ENCODE measurements at regions not wholly inside any gene's neighbourhood (a gene's known extent, or its start where the extent isn't known, plus 50 kb on each side); places are given as distances from the start of the nearest gene placed in this dataset.

DNA sequence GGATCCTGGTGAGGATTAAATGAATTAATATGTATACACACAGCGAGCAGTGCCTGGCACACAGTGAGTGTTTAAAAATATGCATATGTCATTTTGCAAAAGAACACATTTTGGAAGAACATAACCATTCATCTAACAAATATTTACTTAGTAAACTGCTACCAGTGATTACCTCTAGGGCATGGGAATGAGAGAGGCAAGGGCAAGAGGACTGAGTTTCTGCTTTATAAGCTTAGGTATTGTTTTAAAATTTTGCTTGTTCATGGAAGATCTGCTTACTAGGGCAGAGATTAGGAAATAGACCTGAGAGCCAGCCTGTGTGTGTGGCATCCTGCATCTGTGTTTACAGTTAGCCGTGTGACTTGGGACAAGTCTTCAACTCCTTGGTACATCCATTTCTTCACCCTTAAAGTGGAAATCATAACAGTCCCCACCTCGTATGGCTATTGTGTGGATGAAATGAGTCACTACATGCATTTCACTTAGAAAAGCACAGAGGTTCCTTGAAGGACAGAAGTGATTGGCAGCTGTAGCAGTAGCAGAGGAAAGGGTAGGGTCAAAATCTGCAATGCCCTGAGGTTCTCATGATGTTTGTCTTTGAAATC is 198.5 kb upstream of the FMN2 start:
- TF ChIP-seq, protein P1, sequence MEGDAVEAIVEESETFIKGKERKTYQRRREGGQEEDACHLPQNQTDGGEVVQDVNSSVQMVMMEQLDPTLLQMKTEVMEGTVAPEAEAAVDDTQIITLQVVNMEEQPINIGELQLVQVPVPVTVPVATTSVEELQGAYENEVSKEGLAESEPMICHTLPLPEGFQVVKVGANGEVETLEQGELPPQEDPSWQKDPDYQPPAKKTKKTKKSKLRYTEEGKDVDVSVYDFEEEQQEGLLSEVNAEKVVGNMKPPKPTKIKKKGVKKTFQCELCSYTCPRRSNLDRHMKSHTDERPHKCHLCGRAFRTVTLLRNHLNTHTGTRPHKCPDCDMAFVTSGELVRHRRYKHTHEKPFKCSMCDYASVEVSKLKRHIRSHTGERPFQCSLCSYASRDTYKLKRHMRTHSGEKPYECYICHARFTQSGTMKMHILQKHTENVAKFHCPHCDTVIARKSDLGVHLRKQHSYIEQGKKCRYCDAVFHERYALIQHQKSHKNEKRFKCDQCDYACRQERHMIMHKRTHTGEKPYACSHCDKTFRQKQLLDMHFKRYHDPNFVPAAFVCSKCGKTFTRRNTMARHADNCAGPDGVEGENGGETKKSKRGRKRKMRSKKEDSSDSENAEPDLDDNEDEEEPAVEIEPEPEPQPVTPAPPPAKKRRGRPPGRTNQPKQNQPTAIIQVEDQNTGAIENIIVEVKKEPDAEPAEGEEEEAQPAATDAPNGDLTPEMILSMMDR (IDR thresholded peaks at IDR 0.05; ENCODE audit: borderline replicate concordance, control extremely low read depth, extremely low read depth, insufficient read depth, missing control alignments), result no peak
- in situ Hi-C loops (cut with MboI; ENCODE audit: low sequenced_read_pairs, unreplicated experiment), result loop anchor here (25.0 kb wide), 1 partner anchor 481 kb away; no protein-coding TSS in a partner anchor

DNA sequence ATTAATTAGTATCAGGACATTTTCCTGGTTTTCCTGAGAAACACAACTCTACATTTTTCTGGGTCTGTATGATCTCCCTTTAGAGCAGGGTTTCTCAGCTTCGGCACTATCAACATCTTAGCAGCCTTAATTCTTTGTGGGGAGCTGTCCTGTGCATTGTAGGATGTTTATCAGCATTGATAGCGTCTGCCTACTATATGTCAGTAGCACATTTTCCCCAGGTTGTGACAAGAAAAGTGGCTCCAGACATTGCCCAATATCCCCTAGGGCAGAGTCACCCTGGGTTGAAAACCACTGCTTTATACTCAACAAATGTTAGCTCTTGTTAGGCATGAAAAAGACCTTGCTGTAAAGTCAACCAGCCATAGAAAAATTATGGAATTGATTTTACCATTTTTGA is 195.1 kb upstream of the FMN2 start:
- in situ Hi-C loops (cut with MboI; ENCODE audit: low sequenced_read_pairs, unreplicated experiment), result loop anchor here (25.0 kb wide), 1 partner anchor 484 kb away; no protein-coding TSS in a partner anchor
- TF ChIP-seq, protein P1 (IDR thresholded peaks at IDR 0.05; ENCODE audit: borderline replicate concordance, control extremely low read depth, extremely low read depth, insufficient read depth, missing control alignments), result no peak
- no peak for DNase-seq (ENCODE audit: low spot score)

More for the DNA sequence above, 198.5 kb upstream of the FMN2 start:
- no peak for DNase-seq (ENCODE audit: low spot score)

DNA sequence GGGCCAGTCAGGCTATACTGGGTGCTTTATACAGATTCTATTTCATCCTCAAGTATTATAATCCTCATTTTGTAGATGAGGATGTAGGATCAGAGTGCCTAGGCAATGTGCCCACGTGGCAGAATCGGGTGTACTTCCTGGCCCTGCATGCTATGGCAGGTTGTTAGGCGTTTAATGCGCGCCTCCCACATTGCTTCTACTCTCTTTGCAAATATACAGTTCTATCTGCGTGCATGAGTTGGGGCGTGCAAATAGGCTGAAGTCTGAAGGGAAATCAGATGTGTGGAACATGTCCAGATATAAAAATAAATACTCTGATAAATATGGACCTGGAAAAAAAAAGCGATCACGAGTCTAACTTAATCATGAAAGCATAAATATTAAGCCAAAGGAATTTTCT is 194.7 kb upstream of the FMN2 start:
- in situ Hi-C loops (cut with MboI; ENCODE audit: low sequenced_read_pairs, unreplicated experiment), result loop anchor here (25.0 kb wide), 1 partner anchor 485 kb away; no protein-coding TSS in a partner anchor
- DNase-seq (ENCODE audit: low spot score), result no peak
- TF ChIP-seq, protein P1 (IDR thresholded peaks at IDR 0.05; ENCODE audit: borderline replicate concordance, control extremely low read depth, extremely low read depth, insufficient read depth, missing control alignments), result no peak

DNA sequence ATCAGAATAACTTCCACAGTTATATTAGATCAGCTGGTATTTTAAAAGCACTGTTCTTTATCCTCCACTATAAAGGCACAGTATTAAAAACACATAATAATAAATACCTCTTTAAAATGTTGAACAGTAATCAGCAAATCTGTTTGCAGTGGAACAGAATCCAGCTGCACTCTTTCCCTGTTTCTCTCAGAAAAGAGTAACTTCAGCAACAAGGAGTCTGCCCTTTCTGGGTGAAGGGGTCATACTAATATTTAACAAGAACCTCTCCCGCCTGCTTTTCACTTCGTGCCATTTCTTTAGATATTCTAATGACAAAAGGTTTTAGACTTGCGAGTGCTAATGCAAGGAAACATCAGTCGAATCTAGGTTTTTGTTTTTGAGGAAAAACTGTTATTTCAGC is 194.2 kb upstream of the FMN2 start:
- TF ChIP-seq, protein P1 (IDR thresholded peaks at IDR 0.05; ENCODE audit: borderline replicate concordance, control extremely low read depth, extremely low read depth, insufficient read depth, missing control alignments), result no peak
- in situ Hi-C loops (cut with MboI; ENCODE audit: low sequenced_read_pairs, unreplicated experiment), result loop anchor here (25.0 kb wide), 1 partner anchor 485 kb away; no protein-coding TSS in a partner anchor
- no peak for DNase-seq (ENCODE audit: low spot score)

DNA sequence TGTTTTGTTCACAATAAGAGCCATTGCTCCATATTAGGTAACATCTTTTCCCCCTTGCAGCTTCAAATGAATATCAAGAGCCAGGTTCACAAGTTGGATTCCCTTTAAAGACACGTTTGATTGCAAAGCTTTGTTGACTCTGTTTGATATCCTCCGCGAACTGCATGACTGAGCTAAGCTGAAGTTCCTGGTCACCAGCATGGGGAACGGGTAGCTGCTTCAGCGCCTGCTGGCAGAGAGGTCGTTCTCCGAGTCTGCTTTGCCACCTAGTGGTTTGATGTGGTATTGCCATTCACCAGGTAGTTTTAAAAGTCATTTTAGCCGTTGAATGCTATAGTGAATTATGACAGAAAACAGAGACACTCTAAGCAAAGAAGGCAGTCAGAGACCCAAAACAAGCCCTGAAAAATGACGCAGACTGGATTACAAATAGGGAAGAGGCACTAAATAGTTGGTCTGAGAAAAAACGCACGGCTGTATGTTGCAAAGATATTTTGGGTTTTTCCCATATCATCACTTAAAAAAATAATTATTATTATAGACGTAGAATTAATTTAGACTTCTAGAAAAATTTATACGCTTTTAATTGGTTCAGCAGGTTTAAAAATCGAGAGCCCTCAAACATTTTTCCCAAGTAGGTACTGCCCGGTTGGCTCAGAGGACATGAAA is 193.5 kb upstream of the FMN2 start:
- TF ChIP-seq, protein P1 (IDR thresholded peaks at IDR 0.05; ENCODE audit: borderline replicate concordance, control extremely low read depth, extremely low read depth, insufficient read depth, missing control alignments), result peak; percentile 79
- peak; percentile 65 for DNase-seq (ENCODE audit: low spot score)
- in situ Hi-C loops (cut with MboI; ENCODE audit: low sequenced_read_pairs, unreplicated experiment), result loop anchor here (25.0 kb wide), 1 partner anchor 486 kb away; no protein-coding TSS in a partner anchor

DNA sequence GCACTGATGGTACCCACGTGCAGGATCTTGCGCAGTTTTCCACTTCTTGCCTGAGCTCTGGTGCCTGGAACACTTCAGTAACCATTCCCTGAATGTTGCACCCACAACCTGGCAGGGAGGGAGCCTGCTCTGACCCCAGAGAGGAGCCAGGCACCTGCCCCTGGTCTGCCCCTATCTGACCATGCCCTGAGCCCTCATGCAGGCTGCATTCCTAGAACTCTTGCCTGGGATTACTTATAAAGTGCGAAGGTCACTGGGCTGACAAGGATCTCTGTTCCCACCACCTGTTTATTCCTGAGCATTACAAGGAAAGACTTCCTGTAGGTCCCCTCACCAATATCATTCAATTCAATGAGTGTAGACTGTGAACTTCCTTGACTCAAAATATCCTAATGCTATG is 191.9 kb upstream of the FMN2 start:
- TF ChIP-seq, protein P1 (IDR thresholded peaks at IDR 0.05; ENCODE audit: borderline replicate concordance, control extremely low read depth, extremely low read depth, insufficient read depth, missing control alignments), result no peak
- in situ Hi-C loops (cut with MboI; ENCODE audit: low sequenced_read_pairs, unreplicated experiment), result loop anchor here (25.0 kb wide), 1 partner anchor 487 kb away; no protein-coding TSS in a partner anchor
- DNase-seq (ENCODE audit: low spot score), result no peak
